ENCODE measurements at regions not wholly inside any gene's neighbourhood (a gene's known extent, or its start where the extent isn't known, plus 50 kb on each side); places are given as distances from the start of the nearest gene placed in this dataset.
"Not testable (repeated sequence)": the region's sequence is repeated elsewhere in the genome, so short reads cannot be mapped to it uniquely, and the experiment has no call there.

- DNase-seq = no peak
These were observed 278.8 kb downstream of the AMY1C start for GRCh38 chr1:104028416-104029035.

- no peak for DNase-seq
These were observed 279.8 kb downstream of the AMY1C start for GRCh38 chr1:104029456-104029970.

GRCh38 chr1:104056786-104057185, 307.1 kb downstream of the AMY1C start:
- DNase-seq = no peak

DNA sequence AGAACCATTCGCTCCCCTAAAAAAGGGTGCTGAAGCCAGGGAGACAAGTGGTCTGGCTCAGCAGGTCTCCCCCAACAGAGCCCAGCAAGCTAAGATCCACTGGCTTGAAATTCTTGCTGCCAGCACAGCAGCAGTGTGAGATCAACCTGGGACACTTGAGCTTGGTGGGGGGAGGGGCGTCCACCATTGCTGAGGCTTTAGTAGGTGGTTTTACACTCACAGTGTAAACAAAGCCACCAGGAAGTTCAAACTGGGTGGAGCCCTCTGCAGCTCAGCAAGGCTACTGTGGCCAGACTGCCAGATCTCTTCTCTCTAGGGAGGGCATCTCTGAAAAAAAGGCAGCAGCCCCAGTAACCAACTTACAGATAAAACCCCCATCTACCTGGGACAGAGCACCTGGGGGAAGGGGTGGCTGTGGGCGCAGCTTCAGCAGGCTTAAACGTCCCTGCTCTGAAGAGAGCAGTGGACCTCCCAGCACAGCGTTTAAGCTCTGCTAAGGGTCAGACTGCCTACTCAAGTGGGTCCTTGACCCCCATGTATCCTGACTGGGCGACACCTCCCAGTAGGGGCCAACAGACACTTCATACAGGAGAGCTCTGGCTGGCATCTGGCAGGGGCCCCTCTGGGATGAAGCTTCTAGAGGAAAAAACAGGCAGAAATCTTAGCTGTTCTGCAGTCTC, 307.7 kb downstream of the AMY1C start:
- DNase-seq = not testable (repeated sequence)

DNA sequence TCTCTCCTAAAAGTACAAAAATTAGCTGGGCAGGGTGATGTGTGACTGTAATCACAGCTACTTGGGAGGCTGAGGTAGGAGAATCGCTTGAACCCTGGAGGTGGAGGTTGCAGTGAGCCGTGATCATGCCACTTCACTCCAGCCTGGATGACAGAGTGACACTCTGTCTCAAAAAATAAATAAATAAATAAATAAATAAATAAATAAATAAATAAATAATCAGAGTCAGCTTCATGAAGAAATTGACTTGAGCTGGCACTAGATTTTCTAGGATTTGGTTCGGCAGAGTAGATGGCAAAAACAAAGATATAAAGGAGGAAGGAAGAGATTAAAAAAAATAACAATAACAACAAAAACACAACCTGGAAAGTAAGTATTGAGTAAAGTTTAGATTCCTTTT, 311.9 kb downstream of the AMY1C start:
- not testable (repeated sequence) for DNase-seq

DNA sequence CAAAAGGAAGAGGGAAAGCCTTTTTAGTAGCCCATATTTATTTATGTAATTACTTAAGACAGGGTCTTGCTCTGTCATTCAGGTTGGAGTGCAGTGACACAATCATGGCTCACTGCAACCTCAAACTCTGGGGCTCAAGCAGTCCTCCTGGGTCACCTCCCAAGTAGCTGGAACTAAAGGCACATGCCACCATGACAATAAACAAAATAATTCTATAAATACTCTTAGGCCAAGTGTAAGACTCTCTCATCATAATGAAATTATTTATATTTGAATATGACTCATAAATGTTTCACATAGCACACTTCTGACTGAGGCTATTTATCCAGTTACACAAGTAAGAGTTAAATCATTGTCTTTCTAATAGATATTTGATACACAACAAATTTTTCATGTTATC, 314.7 kb downstream of the AMY1C start:
- DNase-seq = no peak

DNA sequence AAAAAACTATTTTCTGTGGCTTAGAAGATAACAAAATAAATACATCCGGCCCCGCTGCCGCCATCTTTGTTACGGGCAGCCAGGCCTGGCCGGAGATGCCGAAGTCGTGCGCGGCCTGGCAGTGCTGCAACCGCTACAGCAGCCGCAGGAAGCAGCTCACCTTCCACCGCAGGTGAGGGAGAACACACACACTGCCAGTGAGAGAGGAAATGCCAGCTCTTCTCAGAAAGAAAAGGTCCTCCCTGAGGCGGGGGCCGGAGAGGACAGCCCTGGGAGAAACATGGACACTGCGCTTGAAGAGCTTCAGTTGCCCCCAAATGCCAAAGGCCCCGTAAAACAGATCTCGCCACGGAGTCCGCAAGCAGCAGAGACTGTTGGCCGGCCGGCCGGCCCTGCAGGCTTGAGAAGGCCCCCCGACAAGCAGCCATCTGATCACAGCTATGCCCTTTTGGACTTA, 323.2 kb downstream of the AMY1C start:
- DNase-seq = no peak

DNA sequence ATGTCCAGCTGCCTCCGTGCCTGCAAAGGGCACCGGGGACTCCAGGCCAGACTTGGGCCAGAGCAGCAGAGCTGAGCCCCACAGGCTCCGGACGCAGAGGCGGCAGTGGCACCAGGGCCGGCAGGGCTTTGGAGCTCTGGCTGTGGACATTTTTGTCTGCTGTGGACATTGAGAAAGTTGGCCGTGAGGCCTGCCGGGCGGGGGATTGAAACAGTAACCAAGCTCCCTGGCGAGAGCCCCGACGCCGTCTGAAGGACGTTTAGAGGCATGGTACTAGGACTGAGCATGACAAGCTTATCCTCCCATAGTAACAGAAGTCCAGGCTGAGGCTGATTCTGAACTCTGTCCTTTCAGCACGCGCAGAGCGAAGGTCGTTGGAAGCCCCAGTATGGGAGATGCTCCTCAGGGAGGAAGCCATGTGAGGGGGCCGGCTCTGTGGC, 323.8 kb downstream of the AMY1C start:
- DNase-seq = no peak

DNA sequence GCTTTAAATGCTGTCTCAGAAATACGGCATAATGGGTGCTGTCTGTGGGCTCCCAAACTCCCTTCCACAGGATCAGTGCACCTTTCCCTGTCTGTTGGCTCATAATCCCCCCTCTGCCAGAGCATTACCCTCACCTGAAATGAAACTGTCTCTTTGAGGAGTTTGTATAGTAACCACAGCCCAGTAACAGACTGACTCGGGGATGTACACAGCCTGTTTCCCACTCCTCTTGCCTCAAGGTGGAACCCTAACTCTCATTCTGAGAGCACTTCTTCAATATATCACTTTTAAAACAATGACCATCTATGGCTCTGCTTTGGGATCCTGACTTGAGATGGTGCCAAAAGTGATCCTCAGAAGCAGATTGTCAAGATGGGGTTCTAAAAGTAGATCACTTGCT, 332.5 kb downstream of the AMY1C start:
- DNase-seq = no peak

DNA sequence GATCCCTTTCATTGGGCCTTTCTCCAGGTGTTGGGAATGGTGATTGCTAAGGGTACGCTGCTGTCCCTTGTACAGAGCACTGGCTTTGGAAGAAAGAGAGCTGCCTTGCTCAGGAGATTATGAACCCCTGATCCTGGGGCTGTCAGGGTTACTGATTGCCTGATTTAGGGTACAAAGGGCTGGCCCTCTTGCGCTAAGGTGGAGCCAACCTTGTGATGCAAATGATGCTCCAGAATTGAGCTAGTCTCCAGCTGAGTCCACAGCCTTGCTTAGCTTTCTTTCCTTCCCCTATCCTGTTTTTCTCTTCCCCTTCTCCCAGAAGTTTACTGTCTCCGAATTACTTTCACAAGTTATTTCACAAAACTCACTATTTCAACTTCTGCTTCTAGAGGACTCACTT, 334.7 kb downstream of the AMY1C start:
- DNase-seq = no peak

GRCh38 chr1:104092698-104093097, 343.0 kb downstream of the AMY1C start:
- no peak for DNase-seq

DNA sequence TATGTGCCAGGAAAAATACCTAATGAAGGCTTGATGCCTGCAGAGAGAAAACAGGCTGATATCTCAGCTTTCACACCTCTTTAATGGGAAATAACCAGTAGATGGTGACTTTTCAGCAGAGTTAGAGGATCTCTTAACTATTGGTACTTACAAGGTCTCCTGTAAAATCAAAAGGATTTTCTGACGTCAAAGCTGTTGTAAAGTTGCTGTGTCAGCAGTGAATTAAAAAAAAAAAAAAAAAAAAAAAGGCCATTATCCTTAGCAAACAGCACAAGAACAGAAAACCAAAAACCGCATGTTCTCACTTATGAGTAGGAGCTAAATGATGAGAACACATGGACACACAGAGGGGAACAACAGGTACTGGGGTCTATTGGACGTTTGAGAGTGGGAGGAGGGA, 349.1 kb downstream of the AMY1C start:
- no peak for DNase-seq

- no peak for DNase-seq
These were observed 350.4 kb downstream of the AMY1C start for GRCh38 chr1:104100115-104100514.

GRCh38 chr1:104105465-104105864, 355.8 kb downstream of the AMY1C start:
- DNase-seq = no peak

- no peak for DNase-seq
These were observed 370.8 kb downstream of the AMY1C start for GRCh38 chr1:104120525-104120924.

DNA sequence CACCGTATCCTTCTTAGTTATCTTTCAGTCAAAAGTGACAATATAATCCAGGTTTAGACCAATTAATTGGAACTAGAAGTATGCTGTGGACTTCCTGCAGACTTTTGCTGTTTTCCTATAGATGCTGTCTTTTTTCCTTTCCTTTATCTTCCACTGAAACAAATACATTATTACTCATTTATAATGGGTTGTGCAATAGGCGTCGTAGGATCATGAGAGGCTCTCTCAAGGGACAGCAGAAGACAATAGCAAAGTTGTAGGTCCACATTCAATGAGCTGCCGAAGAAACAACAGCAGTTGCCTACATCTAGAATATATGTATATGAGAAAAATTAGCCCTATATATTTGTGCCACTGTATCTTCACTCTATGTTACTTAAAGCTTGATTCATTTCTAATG, 371.6 kb downstream of the AMY1C start:
- DNase-seq = no peak

DNA sequence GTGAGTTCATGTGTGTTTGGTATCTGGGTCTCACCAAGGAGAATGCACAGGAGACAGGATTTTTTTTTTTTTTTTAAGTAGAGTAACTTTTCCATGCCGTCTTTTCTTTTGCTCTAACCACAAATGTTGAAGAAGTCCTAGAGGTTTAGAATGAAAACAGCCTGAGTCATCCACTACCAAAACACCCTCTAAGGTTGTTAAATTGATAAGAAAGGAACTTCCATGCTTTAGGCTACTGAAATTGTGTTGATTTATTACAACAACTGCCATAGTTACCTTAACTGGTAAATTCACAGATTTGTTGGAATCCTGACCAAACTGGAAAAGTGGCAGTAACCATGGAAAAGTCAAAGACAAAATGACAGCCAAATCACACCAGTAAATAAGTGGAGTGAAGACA, 375.6 kb downstream of the AMY1C start:
- no peak for DNase-seq

DNA sequence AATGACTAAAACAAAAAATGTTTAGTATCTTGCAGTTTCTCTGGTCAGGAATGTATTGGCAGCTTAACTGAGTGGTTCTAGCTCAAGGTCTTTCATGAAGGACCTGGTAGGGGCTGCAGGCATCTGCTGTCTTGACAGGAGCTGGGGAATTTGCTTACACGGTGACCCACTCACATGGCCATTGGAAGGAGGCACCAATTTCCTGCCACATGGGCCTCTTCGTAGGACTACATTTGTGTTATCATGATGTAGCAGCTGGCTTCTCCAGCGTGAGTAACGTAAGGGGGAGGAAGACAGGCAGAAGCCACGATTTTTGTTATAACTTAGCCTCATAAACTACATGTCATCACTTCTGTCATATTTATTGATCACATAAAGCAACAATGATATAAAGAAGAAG, 376.3 kb downstream of the AMY1C start:
- no peak for DNase-seq

DNA sequence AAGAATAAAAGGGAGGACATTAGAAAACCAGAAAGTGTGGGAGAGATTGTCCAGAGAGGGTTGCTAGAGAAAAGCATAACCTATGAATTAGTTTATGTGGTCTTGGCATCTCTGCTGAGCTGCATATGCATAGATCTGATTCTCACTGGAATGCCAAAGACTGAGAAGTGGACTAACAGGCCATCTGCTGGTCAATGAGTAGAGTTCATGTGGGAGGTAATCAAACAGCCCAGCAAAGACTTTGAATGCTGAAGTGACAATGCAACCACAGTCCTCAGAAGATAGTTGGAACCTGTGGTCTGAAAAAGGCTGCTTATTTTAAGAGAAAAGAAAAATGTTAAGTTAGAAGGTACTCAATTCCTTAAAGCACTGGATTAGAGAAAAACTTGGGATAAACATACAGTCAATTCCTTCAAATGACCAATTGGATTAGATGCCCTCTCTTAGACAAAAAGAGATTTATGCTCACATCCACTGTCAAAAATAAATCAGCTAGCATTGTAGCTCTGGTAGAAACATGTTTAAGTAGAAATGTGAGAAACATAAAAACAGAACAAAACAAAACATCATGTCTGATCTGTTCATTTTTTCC, 382.8 kb downstream of the AMY1C start:
- DNase-seq = no peak

DNA sequence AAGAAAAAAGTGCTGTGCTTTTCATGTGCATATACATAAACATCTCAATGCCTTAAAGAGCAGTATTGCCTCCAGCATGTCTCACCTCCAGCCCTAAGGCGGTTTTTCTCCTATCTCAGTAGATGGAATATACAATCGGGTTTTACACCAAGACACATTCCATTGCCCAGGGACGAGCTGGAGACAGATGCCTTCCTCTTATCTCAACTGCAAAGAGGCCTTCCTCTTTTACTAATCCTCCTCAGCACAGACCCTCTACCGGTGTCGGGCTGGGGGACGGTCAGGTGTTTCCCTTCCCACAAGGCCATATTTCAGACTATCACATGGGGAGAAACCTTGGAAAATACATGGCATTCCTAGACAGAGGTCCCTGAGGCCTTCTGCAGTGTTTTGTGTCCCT, 385.3 kb downstream of the AMY1C start:
- DNase-seq = not testable (repeated sequence)

GRCh38 chr1:104136621-104137020, 386.9 kb downstream of the AMY1C start:
- no peak for DNase-seq

DNA sequence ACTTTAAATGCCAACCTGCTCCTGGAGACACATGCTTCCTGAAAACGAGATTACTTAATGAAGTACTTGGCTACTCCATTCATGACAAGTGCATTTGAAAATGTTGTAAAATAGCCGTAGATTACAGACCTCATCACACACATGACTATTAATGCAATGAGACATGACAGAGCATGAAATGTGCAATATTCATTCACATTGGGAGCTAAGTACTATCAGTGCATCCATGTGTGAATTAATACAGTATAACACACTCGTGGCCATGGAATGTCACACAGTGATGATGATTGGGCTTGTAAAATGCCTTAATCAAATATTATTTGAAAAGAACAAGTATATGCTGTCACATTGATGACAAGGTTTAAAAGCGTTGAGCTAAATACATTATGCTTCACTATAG, 407.0 kb downstream of the AMY1C start:
- DNase-seq = no peak

DNA sequence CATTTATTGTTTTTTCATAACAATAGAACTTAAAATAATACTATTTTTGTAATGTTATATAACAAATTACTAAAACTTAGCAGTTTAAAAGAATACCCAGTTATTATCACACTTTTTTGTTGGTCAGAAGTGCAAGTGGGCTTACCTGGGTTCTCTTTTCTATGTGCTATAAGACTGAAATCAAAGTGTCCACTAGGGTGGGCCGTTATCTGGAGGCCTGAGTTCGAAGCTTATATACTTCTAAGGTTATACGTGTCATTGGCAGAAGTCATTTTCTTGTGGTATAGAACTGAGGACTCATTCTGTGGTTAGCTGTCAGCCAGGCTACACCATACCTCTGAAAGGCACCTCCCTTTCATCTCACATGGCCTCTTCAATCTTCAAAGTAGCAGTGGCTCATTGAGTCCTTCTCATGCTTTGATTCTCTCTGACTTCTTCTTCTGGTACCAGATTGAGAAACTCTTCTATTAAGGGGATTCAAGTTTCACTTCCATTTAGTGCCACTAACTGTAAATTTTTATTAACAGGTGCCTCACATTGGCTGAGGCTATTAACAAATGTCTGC, 414.3 kb downstream of the AMY1C start:
- DNase-seq = no peak

DNA sequence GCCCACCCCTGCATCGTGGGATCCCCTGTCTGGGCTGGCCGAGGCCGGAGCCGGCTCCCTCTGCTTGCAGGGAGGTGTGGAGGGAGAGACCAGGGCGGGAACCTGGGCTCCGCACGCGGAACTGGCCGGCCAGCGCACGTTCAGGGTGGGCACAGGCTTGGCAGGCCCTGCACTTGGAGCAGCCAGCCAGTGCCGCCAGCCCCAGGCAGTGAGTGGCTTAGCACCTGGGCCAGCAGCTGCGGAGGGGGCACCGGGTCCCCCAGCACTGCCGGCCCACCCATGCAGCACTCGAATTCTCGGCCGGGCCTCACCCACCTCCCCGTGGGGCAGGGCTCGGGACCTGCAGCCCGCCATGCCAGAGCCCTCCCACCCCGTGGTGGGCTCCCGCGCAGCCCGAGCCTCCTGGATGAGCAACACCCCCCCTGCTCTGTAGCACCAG, 422.6 kb downstream of the AMY1C start:
- no peak for DNase-seq

All from GOT3 (cell line).